ENCODE measurements at regions not wholly inside any gene's neighbourhood (a gene's known extent, or its start where the extent isn't known, plus 50 kb on each side); places are given as distances from the start of the nearest gene placed in this dataset.

DNA sequence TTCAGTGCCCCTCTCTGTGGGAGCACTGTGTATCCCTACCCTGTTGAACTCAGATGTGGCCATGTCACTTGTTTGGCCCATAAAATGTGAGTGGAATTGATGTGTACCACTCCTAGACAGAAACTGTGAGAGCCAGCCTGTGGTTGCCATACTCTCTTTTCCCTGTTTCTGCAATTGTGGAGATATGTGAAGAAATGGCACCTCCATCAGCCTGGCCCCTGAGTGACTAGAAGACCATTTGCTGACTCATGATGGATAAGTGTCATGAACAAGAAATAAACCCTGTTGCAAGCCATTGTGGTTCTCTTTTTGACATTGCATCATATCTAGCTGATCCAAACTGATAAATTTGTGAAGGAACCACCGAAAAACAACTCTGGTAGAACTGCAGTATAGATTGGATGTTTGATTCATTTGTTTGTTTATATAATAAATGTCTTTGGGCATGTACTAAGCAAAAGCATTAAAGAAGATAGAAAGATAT, 193.7 kb upstream of the FOXN2 start:
- no peaks in the 10 kb centered on the region for H3K4me1 ChIP-seq
- H3K27me3 ChIP-seq = no peaks in the 10 kb centered on the region
- H3K36me3 ChIP-seq = no peaks in the 10 kb centered on the region
- H3K4me3 ChIP-seq = no peak overlapping the region
- H3K27ac ChIP-seq = no peak overlapping the region
- TF ChIP-seq, protein P1, sequence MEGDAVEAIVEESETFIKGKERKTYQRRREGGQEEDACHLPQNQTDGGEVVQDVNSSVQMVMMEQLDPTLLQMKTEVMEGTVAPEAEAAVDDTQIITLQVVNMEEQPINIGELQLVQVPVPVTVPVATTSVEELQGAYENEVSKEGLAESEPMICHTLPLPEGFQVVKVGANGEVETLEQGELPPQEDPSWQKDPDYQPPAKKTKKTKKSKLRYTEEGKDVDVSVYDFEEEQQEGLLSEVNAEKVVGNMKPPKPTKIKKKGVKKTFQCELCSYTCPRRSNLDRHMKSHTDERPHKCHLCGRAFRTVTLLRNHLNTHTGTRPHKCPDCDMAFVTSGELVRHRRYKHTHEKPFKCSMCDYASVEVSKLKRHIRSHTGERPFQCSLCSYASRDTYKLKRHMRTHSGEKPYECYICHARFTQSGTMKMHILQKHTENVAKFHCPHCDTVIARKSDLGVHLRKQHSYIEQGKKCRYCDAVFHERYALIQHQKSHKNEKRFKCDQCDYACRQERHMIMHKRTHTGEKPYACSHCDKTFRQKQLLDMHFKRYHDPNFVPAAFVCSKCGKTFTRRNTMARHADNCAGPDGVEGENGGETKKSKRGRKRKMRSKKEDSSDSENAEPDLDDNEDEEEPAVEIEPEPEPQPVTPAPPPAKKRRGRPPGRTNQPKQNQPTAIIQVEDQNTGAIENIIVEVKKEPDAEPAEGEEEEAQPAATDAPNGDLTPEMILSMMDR (IDR thresholded peaks at IDR 0.05) = no peak
- TF ChIP-seq POLR2A (IDR thresholded peaks at IDR 0.05) (no peak), EP300 (IDR thresholded peaks at IDR 0.05) (no peak), POLR2AphosphoS5 (IDR thresholded peaks at IDR 0.05) (no peak)
- WGBS, 5 donors = 43 to 55% (median 53%) methylated on average over 1 of the region's 1 CpG
- DNase-seq = no peak
- intact Hi-C loops (cut with DNase I; ENCODE audit: low total_unique reads) = loop anchor here (10.0 kb wide), 1 partner anchor 174 kb away; no protein-coding TSS in a partner anchor
- no peaks in the 10 kb centered on the region for H3K9me3 ChIP-seq

DNA sequence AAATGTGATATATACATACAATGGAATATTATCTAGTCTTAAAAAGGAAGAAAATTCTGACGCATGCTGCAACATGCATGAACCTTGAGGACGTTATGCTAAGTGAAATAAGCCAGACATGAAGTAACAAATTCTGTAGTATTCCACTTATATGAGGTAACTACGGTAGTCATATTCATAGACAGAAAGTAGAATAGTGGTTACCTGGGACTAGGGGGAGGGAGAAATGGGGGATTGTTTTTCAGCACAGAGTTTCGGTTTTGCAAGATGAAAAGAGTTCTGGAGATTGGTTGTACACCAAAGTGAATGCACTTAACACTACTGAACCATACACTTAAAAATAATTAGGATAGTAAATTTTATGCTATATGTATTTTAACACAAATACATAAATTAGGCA, 192.3 kb upstream of the FOXN2 start:
- Histone ChIP-seq H3K27ac (no peak overlapping the region), H3K27me3 (no peaks in the 10 kb centered on the region), H3K36me3 (no peaks in the 10 kb centered on the region), H3K4me3 (no peak overlapping the region), H3K4me1 (no peaks in the 10 kb centered on the region), H3K9me3 (no peaks in the 10 kb centered on the region)
- intact Hi-C loops (cut with DNase I; ENCODE audit: low total_unique reads) = loop anchor here (10.0 kb wide), 1 partner anchor 173 kb away; no protein-coding TSS in a partner anchor
- TF ChIP-seq POLR2A (IDR thresholded peaks at IDR 0.05) (no peak), POLR2AphosphoS5 (IDR thresholded peaks at IDR 0.05) (no peak)
- DNase-seq = no peak
- 81 to 91% (median 87%) methylated on average over 4 of the region's 4 CpGs for whole genome bisulfite sequencing, 5 donors

DNA sequence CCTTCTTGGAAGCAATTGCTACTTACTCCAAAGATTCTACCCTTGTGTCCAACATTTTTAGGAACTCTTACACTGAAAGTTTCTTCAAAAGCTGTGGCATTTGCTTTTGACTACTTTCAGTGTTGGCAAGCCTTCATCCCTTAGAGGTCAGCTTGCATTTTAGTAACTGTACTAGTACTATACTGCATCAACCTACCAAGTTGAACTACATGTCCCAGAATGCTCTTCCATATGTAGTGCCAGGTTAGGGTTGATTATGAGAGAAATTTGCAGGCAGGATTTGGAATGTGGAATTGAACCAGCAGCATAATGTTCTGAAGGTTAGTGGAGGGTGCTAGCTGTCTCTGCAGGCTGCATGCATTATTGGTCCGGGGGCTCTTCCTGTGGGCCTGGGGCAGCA, 189.9 kb upstream of the FOXN2 start:
- no peaks in the 10 kb centered on the region for H3K36me3 ChIP-seq
- no peak overlapping the region for H3K27ac ChIP-seq
- H3K4me1 ChIP-seq = no peaks in the 10 kb centered on the region
- WGBS, 5 donors = 90 to 100% (median 91%) methylated on average over 1 of the region's 1 CpG; no CpG with 5 or more reads in 1 of the 5 donors
- no peaks in the 10 kb centered on the region for H3K27me3 ChIP-seq
- intact Hi-C loops (cut with DNase I; ENCODE audit: low total_unique reads) = loop anchor here (10.0 kb wide), 1 partner anchor 170 kb away; no protein-coding TSS in a partner anchor
- TF ChIP-seq POLR2A (IDR thresholded peaks at IDR 0.05) (no peak), POLR2AphosphoS5 (IDR thresholded peaks at IDR 0.05) (no peak), EP300 (IDR thresholded peaks at IDR 0.05) (no peak)
- TF ChIP-seq, protein P1 (IDR thresholded peaks at IDR 0.05) = no peak
- H3K9me3 ChIP-seq = no peaks in the 10 kb centered on the region
- no peak for DNase-seq
- H3K4me3 ChIP-seq = no peak overlapping the region

DNA sequence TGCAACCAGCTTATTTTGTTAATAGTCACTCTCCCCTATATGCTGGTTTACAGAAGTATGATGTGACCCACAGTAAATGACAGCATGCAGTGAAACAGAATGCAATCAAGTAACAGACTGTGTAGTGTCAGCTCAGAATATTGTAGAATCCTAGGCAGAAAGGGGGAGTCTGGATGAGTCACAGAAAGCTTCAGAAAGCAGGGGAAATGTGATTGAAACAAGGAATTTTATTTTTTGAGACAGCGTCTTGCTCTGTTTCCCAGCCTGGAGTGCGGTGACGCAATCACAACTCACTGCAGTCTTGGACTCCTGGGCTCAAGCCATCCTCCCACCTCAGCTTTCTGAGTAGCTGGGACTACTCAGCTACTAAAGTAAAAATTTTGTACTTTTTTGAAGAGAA, 188.3 kb upstream of the FOXN2 start:
- H3K36me3 ChIP-seq = no peaks in the 10 kb centered on the region
- no peaks in the 10 kb centered on the region for H3K4me1 ChIP-seq
- TF ChIP-seq, protein P1 (IDR thresholded peaks at IDR 0.05) = no peak
- TF ChIP-seq POLR2AphosphoS5 (IDR thresholded peaks at IDR 0.05) = no peak
- TF ChIP-seq EP300 (IDR thresholded peaks at IDR 0.05) = no peak
- no peak for TF ChIP-seq POLR2A (IDR thresholded peaks at IDR 0.05)
- H3K4me3 ChIP-seq = no peak overlapping the region
- no peaks in the 10 kb centered on the region for H3K9me3 ChIP-seq
- H3K27ac ChIP-seq = no peak overlapping the region
- 72 to 92% (median 76%) methylated on average over 3 of the region's 3 CpGs for WGBS, 5 donors
- DNase-seq = peak in 1 of 2 donors; percentile 30
- intact Hi-C loops (cut with DNase I; ENCODE audit: low total_unique reads) = loop anchor here (10.0 kb wide), 1 partner anchor 169 kb away; no protein-coding TSS in a partner anchor
- no peaks in the 10 kb centered on the region for H3K27me3 ChIP-seq

DNA sequence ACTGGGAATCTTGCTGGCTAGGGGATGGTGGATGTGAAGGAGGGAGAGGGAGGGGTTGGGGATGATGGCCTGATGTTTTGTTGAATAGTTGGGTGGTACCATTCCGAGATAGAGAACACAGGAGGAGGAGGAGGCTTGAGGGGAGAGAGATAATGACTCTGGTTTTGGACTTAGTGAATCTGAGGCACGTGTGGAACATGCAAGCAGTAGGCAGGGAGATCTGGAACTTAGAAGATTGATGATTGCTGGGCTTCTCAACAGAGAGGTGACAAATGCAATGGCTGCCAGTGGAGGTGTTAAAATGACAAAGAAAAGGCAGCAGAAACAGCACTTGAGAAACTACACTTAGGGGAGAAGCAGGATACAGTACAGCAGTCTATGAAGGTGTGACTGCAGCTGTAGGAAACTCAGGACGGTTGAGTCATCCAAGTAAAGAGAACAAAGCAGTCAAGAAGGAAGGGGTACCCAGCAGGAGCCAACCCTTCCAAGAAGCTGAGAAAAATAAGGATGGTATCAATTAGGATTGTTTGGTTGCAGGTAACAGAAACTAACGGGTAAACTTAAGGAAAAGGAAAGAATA, 186.8 kb upstream of the FOXN2 start:
- Histone ChIP-seq H3K9me3 (no peaks in the 10 kb centered on the region), H3K27ac (no peak overlapping the region), H3K4me1 (peaks cover 0 to 5% (median 0%) of the 10 kb centered on the region in 4 donors), H3K36me3 (no peaks in the 10 kb centered on the region), H3K27me3 (no peaks in the 10 kb centered on the region), H3K4me3 (no peak overlapping the region)
- DNase-seq = no peak
- intact Hi-C loops (cut with DNase I; ENCODE audit: low total_unique reads) = loop anchor here (10.0 kb wide), 1 partner anchor 167 kb away; no protein-coding TSS in a partner anchor
- 48 to 67% (median 61%) methylated on average over 4 of the region's 4 CpGs for WGBS, 5 donors
- TF ChIP-seq, protein P1 (IDR thresholded peaks at IDR 0.05) = no peak
- no peak for TF ChIP-seq EP300 (IDR thresholded peaks at IDR 0.05)
- TF ChIP-seq POLR2A (IDR thresholded peaks at IDR 0.05) = no peak
- no peak for TF ChIP-seq POLR2AphosphoS5 (IDR thresholded peaks at IDR 0.05)

All from stomach (tissue), 8 donors.